ENCODE measurements at regions not wholly inside any gene's neighbourhood (a gene's known extent, or its start where the extent isn't known, plus 50 kb on each side); places are given as distances from the start of the nearest gene placed in this dataset.
A peak's percentile ranks its signal among the peaks of the same experiment; 100 is the strongest.

DNA sequence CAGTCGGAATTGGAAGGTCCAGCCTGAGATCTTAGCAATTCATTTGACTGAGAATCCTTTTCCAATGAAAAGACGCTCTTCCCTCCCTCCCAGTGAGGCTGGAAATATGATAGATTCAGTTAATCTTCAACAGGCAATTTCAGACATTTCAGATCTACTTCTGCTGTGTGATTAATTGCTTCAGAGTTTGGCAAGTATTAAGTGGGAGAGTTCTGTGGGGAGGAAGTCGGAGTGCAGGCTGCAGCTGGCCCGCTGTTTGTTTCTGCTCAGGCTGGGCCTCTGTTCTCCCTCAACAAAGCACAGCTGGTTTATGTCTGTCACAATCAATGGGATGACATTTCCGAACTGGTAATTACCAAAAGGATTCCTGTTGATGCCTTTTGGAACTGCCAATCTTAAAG is 178.2 kb downstream of the NDFIP2 start:
- TF ChIP-seq CTCF (optimal IDR thresholded peaks at IDR 0.05 in 1 of 3, IDR thresholded peaks at IDR 0.05 in 1 of 3, conservative IDR thresholded peaks at IDR 0.05 in 1 of 3; ENCODE audit: extremely low read depth in 1 of 3, insufficient read depth in 2 of 3, low read length in 3 of 3) (no peak), EZH2 (IDR thresholded peaks at IDR 0.05; ENCODE audit: low read length) (no peak)
- no peak overlapping the region for H3K4me3 ChIP-seq (ENCODE audit: control insufficient read depth in 2 of 3, extremely low read depth in 1 of 3, insufficient read depth in 2 of 3, low read depth in 1 of 3, low read length in 3 of 3)
- peak overlapping the region; percentile 28 for H3K9ac ChIP-seq (ENCODE audit: control insufficient read depth, extremely low read depth, insufficient read depth, low read length)
- H3K4me1 ChIP-seq (ENCODE audit: control insufficient read depth, extremely low read depth, insufficient read depth, low read length): peaks cover 22% of the 10 kb centered on the region
- no peaks in the 10 kb centered on the region for H3K9me1 ChIP-seq (ENCODE audit: control insufficient read depth, extremely low read depth, insufficient read depth, low read length)
- peak; percentile 96 for FAIRE-seq
- H4K20me1 ChIP-seq (ENCODE audit: control insufficient read depth, extremely low read depth, insufficient read depth, low read length): no peaks in the 10 kb centered on the region
- peak overlapping the region; percentile 49 for H3K27ac ChIP-seq (ENCODE audit: control insufficient read depth, insufficient read depth, low read length)
- H3K27me3 ChIP-seq (ENCODE audit: control insufficient read depth, extremely low read depth, insufficient read depth, low read length): no peaks in the 10 kb centered on the region
- no peak for DNase-seq (ENCODE audit: low read depth, low spot score)
- dilution Hi-C loops (cut with MboI; ENCODE audit: extremely low pct_ligation_motif_present, low sequenced_read_pairs): no loop called here
- H3K9me3 ChIP-seq (ENCODE audit: control insufficient read depth, low read depth, low read length): no peaks in the 10 kb centered on the region
- H3K4me2 ChIP-seq (ENCODE audit: control insufficient read depth, extremely low read depth, insufficient read depth, low read depth, low read length): peak overlapping the region; percentile 69
- peak overlapping the region; percentile 91 for H2AFZ ChIP-seq (ENCODE audit: control insufficient read depth, low read length)
- no peaks in the 10 kb centered on the region for H3K79me2 ChIP-seq (ENCODE audit: control insufficient read depth, insufficient read depth, low read length)
- no peaks in the 10 kb centered on the region for H3K36me3 ChIP-seq (ENCODE audit: control insufficient read depth in 2 of 2, extremely low read depth in 1 of 2, insufficient read depth in 2 of 2, low read length in 2 of 2)

DNA sequence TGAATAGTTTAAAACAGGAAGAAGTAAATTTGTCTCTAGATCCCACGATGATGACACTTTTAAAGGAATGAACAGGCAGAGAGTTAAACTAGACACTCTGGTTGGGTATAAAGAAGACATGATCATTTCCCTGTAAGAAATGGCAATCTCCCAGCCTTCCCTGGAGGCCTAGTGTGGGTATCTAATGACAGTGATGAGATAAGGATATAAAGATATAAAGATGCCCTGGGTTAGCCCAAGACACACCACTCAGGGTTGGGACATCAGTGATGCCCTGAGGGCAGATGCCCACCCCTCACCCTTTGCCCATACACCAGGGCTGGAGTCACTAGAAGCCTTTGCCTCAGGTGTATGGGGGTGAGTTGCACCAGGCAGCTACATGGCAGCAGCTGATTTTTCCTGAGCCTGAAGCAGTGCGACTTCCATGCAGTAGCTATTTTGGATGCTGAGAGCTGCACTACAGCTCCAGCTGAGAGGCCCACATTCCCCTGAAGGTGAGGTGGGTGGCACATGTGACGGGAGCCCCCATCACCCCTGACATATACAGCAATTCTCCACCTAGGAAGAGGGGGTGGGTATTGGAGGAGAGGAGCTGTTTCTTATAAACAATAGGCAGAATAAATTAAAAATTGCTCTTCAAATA is 177.5 kb downstream of the NDFIP2 start:
- dilution Hi-C loops (cut with MboI; ENCODE audit: extremely low pct_ligation_motif_present, low sequenced_read_pairs): no loop called here
- H3K27ac ChIP-seq (ENCODE audit: control insufficient read depth, insufficient read depth, low read length): peak overlapping the region; percentile 49
- FAIRE-seq: peak; percentile 44

More for the DNA sequence above, 177.5 kb downstream of the NDFIP2 start:
- H3K4me2 ChIP-seq (ENCODE audit: control insufficient read depth, extremely low read depth, insufficient read depth, low read depth, low read length): peak overlapping the region; percentile 69
- no peaks in the 10 kb centered on the region for H3K27me3 ChIP-seq (ENCODE audit: control insufficient read depth, extremely low read depth, insufficient read depth, low read length)
- no peaks in the 10 kb centered on the region for H3K9me1 ChIP-seq (ENCODE audit: control insufficient read depth, extremely low read depth, insufficient read depth, low read length)
- peak overlapping the region; percentile 28 for H3K9ac ChIP-seq (ENCODE audit: control insufficient read depth, extremely low read depth, insufficient read depth, low read length)
- no peaks in the 10 kb centered on the region for H3K9me3 ChIP-seq (ENCODE audit: control insufficient read depth, low read depth, low read length)
- H3K36me3 ChIP-seq (ENCODE audit: control insufficient read depth in 2 of 2, extremely low read depth in 1 of 2, insufficient read depth in 2 of 2, low read length in 2 of 2): no peaks in the 10 kb centered on the region
- H2AFZ ChIP-seq (ENCODE audit: control insufficient read depth, low read length): peak overlapping the region; percentile 91
- DNase-seq (ENCODE audit: low read depth, low spot score): no peak
- H4K20me1 ChIP-seq (ENCODE audit: control insufficient read depth, extremely low read depth, insufficient read depth, low read length): no peaks in the 10 kb centered on the region
- TF ChIP-seq CTCF (optimal IDR thresholded peaks at IDR 0.05 in 1 of 3, IDR thresholded peaks at IDR 0.05 in 1 of 3, conservative IDR thresholded peaks at IDR 0.05 in 1 of 3; ENCODE audit: extremely low read depth in 1 of 3, insufficient read depth in 2 of 3, low read length in 3 of 3) (no peak), EZH2 (IDR thresholded peaks at IDR 0.05; ENCODE audit: low read length) (no peak)
- H3K4me3 ChIP-seq (ENCODE audit: control insufficient read depth in 2 of 3, extremely low read depth in 1 of 3, insufficient read depth in 2 of 3, low read depth in 1 of 3, low read length in 3 of 3): no peak overlapping the region
- H3K79me2 ChIP-seq (ENCODE audit: control insufficient read depth, insufficient read depth, low read length): no peaks in the 10 kb centered on the region
- peaks cover 22% of the 10 kb centered on the region for H3K4me1 ChIP-seq (ENCODE audit: control insufficient read depth, extremely low read depth, insufficient read depth, low read length)

Data from keratinocyte (primary cell).